ENCODE measurements at regions not wholly inside any gene's neighbourhood (a gene's known extent, or its start where the extent isn't known, plus 50 kb on each side); places are given as distances from the start of the nearest gene placed in this dataset.

GRCh38 chr10:128608791-128609190, 482.6 kb upstream of the MKI67 start:
- ChIA-PET CTCF (no interaction called here), POLR2A (no interaction called here)
- Histone ChIP-seq H3K9me3 (ENCODE audit: control insufficient read depth, insufficient read depth, low read length) (peaks cover 70% of the 10 kb centered on the region), H3K27me3 (ENCODE audit: control insufficient read depth, insufficient read depth, low read length) (no peaks in the 10 kb centered on the region), H3K27ac (ENCODE audit: low read depth, low read length) (no peak overlapping the region), H3K4me3 (ENCODE audit: low read depth, low read length) (no peak overlapping the region)
- TF ChIP-seq CTCF (IDR thresholded peaks at IDR 0.05; ENCODE audit: low read depth, low read length), result no peak
- no peak for DNase-seq (ENCODE audit: low read depth, low spot score)

GRCh38 chr10:128609460-128609859, 483.2 kb upstream of the MKI67 start:
- peaks cover 71% of the 10 kb centered on the region for H3K9me3 ChIP-seq (ENCODE audit: control insufficient read depth, insufficient read depth, low read length)
- H3K27me3 ChIP-seq (ENCODE audit: control insufficient read depth, insufficient read depth, low read length), result no peaks in the 10 kb centered on the region
- CTCF ChIA-PET, result no interaction called here
- no peak overlapping the region for H3K4me3 ChIP-seq (ENCODE audit: low read depth, low read length)
- no peak for DNase-seq (ENCODE audit: low read depth, low spot score)
- H3K27ac ChIP-seq (ENCODE audit: low read depth, low read length), result no peak overlapping the region
- POLR2A ChIA-PET, result no interaction called here
- no peak for TF ChIP-seq CTCF (IDR thresholded peaks at IDR 0.05; ENCODE audit: low read depth, low read length)

- H3K27ac ChIP-seq (ENCODE audit: low read depth, low read length), result no peak overlapping the region
- no peak for TF ChIP-seq CTCF (IDR thresholded peaks at IDR 0.05; ENCODE audit: low read depth, low read length)
- ChIA-PET POLR2A (no interaction called here), CTCF (no interaction called here)
- H3K9me3 ChIP-seq (ENCODE audit: control insufficient read depth, insufficient read depth, low read length), result peaks cover 76% of the 10 kb centered on the region
- H3K27me3 ChIP-seq (ENCODE audit: control insufficient read depth, insufficient read depth, low read length), result no peaks in the 10 kb centered on the region
- H3K4me3 ChIP-seq (ENCODE audit: low read depth, low read length), result no peak overlapping the region
- DNase-seq (ENCODE audit: low read depth, low spot score), result no peak
These were observed 483.9 kb upstream of the MKI67 start for GRCh38 chr10:128610113-128610512.

- peaks cover 73% of the 10 kb centered on the region for H3K9me3 ChIP-seq (ENCODE audit: control insufficient read depth, insufficient read depth, low read length)
- ChIA-PET CTCF (no interaction called here), POLR2A (no interaction called here)
- TF ChIP-seq CTCF (IDR thresholded peaks at IDR 0.05; ENCODE audit: low read depth, low read length), result no peak
- no peak overlapping the region for H3K4me3 ChIP-seq (ENCODE audit: low read depth, low read length)
- H3K27ac ChIP-seq (ENCODE audit: low read depth, low read length), result no peak overlapping the region
- no peaks in the 10 kb centered on the region for H3K27me3 ChIP-seq (ENCODE audit: control insufficient read depth, insufficient read depth, low read length)
- DNase-seq (ENCODE audit: low read depth, low spot score), result no peak
These were observed 486.0 kb upstream of the MKI67 start for GRCh38 chr10:128612195-128612594.

- Histone ChIP-seq H3K4me3 (ENCODE audit: low read depth, low read length) (no peak overlapping the region), H3K27ac (ENCODE audit: low read depth, low read length) (no peak overlapping the region), H3K9me3 (ENCODE audit: control insufficient read depth, insufficient read depth, low read length) (peaks cover 73% of the 10 kb centered on the region), H3K27me3 (ENCODE audit: control insufficient read depth, insufficient read depth, low read length) (no peaks in the 10 kb centered on the region)
- CTCF ChIA-PET, result no interaction called here
- no peak for TF ChIP-seq CTCF (IDR thresholded peaks at IDR 0.05; ENCODE audit: low read depth, low read length)
- no peak for DNase-seq (ENCODE audit: low read depth, low spot score)
- POLR2A ChIA-PET, result no interaction called here
These were observed 486.4 kb upstream of the MKI67 start for GRCh38 chr10:128612631-128613030.
